Ovary (tissue), 3 donors: ENCODE measurements at regions not wholly inside any gene's neighbourhood (a gene's known extent, or its start where the extent isn't known, plus 50 kb on each side); places are given as distances from the start of the nearest gene placed in this dataset.

Source experiments
- POLR2A ChIP-seq: fragments of 450-650 bp; IDR thresholded peaks from one replicate; pipeline ENCODE4 v1.6.1; 2017; ENCODE audit warnings: antibody characterized with exemption, mild to moderate bottlenecking, moderate library complexity
- TF ChIP-seq, protein P1 (sequence below), 3 donors: fragments of 450-650 bp in 2 of 3; fragments of 200-600 bp in 1 of 3; IDR thresholded peaks; one replicate each; pipeline versions ENCODE4 v1.5.1 to v1.8.0; 2016 to 2022; ENCODE audit warnings: antibody characterized with exemption in 3 of 3, mild to moderate bottlenecking in 1 of 3
- donor health status: DM: no; HTN: no; CAD: no.

DNA sequence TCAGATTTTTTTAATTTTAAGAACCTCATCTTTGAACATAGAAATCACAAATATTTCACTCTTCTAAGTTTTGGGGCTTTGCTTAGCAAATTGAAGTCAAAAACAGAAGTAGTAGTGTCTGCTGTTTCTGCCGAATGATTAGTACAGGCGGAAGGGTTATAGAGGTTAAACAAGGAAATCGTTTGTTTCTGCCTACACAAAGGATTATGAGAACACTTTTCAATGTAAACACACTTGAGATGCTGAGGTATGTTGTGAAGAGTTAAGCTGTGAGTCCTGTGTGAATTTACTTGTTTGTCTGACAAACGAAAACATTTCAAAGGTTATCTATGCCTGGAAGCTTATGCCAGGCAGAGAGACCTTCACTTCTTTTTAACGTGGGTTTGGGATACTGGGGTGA is 224.8 kb downstream of the CETN3 start:
- TF ChIP-seq, protein P1, sequence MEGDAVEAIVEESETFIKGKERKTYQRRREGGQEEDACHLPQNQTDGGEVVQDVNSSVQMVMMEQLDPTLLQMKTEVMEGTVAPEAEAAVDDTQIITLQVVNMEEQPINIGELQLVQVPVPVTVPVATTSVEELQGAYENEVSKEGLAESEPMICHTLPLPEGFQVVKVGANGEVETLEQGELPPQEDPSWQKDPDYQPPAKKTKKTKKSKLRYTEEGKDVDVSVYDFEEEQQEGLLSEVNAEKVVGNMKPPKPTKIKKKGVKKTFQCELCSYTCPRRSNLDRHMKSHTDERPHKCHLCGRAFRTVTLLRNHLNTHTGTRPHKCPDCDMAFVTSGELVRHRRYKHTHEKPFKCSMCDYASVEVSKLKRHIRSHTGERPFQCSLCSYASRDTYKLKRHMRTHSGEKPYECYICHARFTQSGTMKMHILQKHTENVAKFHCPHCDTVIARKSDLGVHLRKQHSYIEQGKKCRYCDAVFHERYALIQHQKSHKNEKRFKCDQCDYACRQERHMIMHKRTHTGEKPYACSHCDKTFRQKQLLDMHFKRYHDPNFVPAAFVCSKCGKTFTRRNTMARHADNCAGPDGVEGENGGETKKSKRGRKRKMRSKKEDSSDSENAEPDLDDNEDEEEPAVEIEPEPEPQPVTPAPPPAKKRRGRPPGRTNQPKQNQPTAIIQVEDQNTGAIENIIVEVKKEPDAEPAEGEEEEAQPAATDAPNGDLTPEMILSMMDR (IDR thresholded peaks at IDR 0.05): no peak
- no peak for TF ChIP-seq POLR2A
